Erythroblast (primary cell): ENCODE measurements at regions not wholly inside any gene's neighbourhood (a gene's known extent, or its start where the extent isn't known, plus 50 kb on each side); places are given as distances from the start of the nearest gene placed in this dataset.
"Not testable (repeated sequence)": the region's sequence is repeated elsewhere in the genome, so short reads cannot be mapped to it uniquely, and the experiment has no call there.

Source experiments
- DNase-seq, 2 experiments: peaks; one replicate each; lab custom pipeline; 2025; lab: John Stamatoyannopoulos, UW
- GATA1 ChIP-seq: IDR thresholded peaks from 2 replicates; pipeline ENCODE4 v1.6.1; 2011; ENCODE audit warnings: low read depth, mild to moderate bottlenecking, control low read depth, low read length, moderate library complexity
- POLR2A ChIP-seq: IDR thresholded peaks from 2 replicates; pipeline ENCODE4 v1.6.1; 2011; ENCODE audit warnings: mild to moderate bottlenecking, low read length

DNA sequence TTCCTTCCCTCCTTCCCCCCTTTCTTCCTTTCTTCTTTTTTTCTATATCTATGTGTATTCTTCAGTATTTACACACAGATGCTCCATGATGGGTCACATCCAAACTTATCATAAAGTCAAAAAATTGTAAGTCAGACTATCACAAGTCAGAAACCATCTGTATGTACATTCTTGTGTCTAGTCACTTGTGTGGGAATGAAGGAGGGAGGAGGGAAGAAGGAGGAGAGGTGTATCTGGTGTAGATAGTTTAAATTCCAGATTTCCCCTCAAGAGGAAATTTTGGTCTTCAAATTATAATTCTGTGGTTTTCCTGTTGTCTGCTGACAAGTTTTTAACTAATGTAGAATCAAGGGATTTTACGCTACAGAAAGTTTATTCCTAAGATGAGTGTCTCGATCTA is 287.2 kb downstream of the ETV1 start:
- DNase-seq, result no peak
- TF ChIP-seq POLR2A, result no peak
- TF ChIP-seq GATA1, result no peak

DNA sequence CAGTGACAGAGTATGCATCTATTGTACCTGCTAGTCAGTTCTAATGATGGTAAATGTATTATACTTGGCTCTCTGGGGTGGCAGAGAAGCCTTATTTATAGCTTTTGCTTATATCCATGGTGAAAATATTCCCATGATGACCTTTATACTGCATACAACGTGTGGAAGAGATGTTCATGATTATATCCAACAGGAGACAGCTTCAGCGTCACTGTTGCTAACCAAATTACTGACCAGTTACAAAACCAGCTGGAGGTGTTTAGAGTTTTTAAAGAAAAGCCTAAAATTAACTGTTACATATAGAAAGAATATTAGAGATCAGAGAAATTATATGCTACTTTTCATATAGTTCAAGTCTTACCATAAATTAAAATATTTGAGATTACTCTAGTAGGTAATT is 280.8 kb downstream of the ETV1 start:
- no peak for DNase-seq
- TF ChIP-seq GATA1 (no peak), POLR2A (no peak)

DNA sequence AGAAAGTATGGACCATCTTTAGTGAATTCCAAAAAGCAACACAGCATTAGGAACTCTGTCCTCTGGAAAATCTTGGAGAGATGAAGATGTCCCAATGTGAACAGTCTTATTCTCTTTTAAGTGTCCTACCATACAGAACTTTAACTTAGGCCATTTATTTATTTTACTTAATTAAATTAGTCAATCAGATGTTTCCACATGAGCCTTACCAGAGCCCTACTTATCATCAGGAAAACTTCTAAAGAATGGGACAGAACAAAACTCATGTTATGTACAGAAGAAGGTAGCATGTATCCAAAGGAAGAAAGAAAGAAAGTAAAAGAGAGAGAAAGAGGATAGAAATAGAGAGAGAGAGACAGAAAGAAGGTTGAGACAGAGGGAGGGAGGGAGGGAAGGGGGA is 276.4 kb downstream of the ETV1 start:
- no peak for DNase-seq
- no peak for TF ChIP-seq GATA1
- TF ChIP-seq POLR2A, result no peak

DNA sequence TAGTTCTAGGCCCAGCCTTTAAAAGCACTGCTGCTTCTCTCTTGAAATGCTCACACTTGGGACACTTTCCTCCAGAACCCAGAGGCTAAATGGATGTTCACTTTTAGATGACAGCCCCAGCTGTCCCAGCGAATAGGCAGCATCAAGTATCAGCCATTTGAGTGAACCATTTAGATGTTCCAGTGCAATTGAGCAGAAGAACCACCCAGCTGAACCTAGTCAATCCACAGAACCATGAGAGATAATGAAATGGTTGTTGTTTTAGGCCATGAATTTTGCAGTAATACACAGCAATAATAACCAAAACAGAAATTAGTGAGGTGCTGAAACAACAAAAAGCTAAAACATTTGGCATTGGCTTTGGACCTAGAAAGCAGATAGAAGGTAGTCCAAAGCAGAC is 273.9 kb downstream of the ETV1 start:
- no peak for DNase-seq
- no peak for TF ChIP-seq GATA1
- TF ChIP-seq POLR2A, result no peak

DNA sequence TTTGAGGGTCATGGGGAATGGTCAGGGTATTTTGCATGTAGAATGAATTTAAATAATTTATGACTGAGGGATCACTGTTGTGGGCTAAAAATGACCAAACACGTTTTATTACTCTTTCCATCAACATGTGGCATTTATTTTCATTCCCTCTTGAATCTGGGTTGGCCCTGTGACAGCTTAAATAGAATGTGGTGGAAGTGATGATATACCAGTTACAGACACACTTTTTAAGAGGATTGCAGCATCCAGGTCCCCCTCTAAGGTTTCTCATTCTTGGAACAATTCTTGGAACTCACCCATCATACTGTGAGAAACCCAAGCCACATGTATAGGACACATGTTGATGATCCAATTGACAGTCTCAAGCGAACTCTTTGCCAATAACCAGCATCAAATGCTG is 272.4 kb downstream of the ETV1 start:
- no peak for DNase-seq
- no peak for TF ChIP-seq GATA1
- TF ChIP-seq POLR2A, result no peak

DNA sequence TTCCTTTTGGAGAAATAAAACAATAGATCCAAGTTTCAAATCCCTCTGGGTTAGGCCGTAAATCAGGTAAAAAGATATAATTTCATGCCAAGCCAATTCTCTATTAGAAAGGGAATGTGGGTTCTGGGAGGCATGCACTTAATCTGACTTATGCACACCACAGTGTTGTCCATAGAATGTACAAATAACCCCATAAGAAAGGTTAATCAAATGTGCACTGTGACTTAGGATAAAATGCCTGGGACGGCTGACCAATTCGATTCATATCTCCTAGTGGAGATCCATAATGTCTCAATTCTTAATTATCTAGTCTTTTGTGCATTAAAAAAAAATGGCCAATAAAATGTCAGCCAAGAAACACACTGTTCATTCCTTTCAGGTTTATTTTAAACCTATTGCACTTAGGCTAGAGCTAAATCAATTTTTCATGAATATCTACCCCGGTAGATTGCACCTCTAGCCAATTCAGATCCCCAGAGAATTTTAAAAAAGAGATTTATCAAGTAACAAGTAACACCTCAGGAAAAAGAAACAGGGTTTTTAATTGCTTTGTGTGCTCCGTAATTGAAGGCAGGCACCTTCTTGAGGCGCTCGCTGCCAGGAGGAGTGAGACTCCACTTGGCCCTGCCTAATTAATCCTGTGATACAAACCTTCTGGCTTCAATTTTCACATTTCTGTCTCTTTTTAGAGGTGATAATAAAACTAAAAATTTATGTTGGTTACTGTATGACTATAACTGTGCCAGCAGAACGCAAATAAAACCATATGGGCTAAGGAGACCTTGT is 265.1 kb downstream of the ETV1 start:
- no peak for DNase-seq
- TF ChIP-seq POLR2A (no peak), GATA1 (no peak)

DNA sequence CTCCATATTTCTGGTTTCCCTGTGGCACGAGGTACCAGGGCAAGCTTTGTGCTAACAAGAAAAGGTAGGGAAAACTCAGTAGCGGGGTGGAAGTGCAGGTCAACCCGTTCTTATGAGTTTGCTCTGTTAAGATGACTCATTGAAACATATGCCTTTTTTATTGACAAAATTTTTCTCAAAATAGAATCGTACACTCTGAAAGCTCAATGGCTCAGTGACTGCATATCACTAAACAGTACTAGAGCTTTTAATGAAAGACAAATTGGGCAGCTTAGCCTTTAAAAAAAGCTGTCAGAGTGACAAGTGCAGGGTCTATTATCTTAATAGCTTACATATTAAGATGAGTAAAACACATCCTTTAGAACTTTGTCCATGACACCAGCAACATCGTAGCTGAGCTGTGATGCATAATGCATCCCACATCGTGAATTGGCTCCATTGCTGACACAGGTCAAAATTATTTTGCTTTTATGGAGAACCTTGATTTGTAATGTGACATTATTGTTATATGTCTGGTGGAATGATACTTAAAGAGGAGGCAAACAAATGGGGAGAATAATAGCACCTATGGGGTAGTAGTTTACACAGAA is 264.4 kb downstream of the ETV1 start:
- TF ChIP-seq POLR2A (no peak), GATA1 (no peak)
- DNase-seq, result no peak

DNA sequence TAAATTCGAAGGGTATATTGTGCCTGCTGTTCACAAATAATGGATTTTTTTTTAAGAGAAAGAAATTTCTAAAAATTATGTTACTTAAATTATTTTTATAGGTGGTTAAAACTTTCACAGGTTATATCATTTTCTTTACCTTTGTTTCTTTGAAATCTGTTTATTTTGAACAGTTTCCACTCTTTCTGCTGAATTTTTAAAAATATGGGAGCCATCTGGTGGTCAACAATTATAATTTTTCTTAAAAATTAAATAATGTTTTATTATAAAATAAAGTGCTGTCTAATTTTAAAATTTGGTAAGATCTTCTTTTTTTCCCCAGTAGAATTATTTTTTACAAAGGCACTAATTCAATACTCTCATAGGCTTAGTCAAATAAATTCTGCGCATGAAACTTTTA is 263.9 kb downstream of the ETV1 start:
- no peak for TF ChIP-seq POLR2A
- TF ChIP-seq GATA1, result no peak
- no peak for DNase-seq

DNA sequence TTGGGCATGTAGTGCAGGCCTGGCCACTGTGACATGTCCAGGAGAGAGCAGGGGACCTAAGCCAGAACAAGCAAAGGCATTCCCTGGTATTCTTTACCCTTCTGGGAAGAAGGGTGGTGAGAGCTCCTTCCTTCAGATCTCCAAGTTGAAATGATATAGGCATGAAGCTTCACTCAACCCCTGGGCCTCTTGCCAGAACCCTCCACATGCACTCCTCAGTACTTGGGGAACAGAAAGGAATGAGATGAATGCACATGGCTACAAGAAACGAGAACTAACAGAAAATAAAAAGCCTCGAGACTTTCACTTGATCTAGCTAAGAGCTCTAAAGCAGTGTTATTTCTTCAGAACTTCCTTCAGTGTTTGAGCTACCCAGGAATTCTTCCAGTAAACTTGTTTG is 262.2 kb downstream of the ETV1 start:
- TF ChIP-seq GATA1, result no peak
- TF ChIP-seq POLR2A, result no peak
- no peak for DNase-seq

DNA sequence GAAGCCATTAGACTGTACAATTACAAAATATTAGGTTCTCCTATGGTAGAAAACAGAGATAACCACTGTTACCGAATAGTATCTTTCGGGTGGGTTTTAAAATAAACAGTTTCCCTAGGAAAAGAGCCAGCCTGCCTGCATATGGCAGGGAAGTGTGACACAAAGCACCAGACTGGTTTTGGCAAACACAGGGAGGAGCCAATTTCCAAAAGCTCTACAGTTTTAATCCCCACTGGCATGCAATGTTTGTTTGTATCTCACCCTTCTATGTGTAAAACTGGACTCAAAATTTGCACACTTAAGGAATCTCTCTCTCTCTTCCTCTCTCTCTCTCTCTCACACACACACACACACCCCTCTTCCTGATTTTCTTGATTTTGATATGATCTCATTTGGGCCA is 261.7 kb downstream of the ETV1 start:
- no peak for DNase-seq
- TF ChIP-seq POLR2A (no peak), GATA1 (no peak)

DNA sequence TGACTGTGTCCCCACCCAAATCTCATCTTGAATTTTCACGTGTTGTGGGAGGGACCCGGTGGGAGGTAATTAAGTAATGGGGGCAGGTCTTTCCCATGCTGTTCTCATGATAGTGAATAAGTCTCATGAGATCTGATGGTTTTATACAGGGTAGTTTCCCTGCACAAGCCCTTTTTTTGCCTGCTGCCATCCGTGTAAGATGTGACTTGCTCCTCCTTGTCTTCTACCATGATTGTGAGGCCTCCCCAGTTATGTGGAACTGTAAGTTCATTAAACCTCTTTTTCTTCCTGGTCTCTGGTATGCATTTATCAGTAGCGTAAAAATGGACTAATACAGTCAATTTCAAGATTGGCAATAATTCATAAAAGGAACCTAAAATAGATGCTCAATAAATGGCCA is 261.0 kb downstream of the ETV1 start:
- not testable (repeated sequence) for DNase-seq

DNA sequence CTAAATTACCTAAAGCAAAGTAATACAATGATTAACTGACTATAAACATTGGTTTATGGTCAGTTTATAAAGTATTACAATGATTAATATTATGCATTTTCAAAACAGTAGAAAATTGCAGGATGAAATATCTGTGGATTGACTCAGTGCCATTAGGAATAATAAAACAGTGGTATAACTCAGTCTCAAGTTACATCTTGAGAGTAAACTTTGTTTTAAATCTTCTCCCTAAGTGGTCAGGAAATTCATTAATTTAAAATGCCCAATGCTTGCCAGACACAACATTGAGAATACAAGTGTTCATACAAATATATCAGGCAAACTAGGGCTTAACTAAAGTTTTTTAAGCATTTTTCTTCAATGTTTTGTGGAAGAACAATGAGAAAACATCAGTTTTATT is 257.8 kb downstream of the ETV1 start:
- TF ChIP-seq GATA1 (no peak), POLR2A (no peak)
- no peak for DNase-seq

DNA sequence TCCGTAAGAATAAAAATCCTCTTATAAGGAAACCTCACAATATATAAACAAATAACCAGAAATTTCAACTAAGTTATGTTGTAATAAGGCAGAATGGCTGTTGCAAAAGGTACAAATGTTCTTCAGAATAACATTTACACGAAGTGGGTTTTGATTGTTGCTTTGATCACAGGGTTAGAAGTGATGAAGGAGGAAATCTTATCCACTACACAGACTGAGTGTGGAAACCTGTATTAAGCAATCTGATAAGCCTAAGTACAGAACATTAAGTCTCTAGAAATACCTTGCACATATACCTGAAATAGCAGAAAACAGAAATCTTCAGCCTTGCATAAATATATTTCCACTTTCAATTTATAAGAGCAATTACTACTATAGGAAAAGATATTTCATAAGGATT is 251.9 kb downstream of the ETV1 start:
- DNase-seq, result no peak
- TF ChIP-seq GATA1, result no peak
- no peak for TF ChIP-seq POLR2A

DNA sequence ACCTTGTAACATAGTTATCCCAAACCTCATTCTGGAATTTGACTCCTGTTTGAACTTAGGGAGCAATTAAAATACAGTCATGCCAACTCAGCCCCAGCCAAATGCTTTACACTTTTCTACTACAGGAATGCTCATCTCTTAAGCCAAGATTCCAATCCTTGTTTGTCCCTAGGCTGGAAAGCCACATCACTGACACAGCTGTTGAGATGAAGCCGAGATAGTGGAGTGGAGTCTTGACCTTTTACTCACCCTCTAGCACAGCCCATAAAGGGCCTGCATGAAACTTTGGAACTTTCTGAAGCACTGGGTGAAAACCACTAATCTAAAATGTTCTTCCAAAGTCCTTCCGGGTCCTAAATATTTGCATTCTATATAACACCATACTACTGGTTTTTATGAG is 247.3 kb downstream of the ETV1 start:
- no peak for DNase-seq
- TF ChIP-seq POLR2A, result no peak
- TF ChIP-seq GATA1, result no peak

DNA sequence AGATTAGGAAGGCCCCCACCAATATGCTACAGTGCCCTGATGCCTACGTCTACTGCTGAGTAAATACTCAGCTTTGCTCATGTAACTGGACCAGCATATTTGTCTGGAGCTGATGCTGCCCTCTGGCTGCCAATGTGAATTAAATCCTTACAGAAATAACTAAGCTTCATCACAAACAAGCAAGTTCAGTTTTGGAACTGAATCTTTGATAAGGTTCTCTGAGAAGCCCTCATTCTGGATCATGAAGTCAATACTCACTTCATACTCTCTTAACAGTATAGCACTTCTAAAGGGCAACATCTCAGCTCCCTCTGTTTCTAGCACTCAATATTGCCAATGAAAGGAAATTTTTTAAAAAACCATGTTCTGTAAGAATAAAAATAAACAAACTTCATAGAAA is 246.7 kb downstream of the ETV1 start:
- no peak for TF ChIP-seq POLR2A
- no peak for TF ChIP-seq GATA1
- DNase-seq, result peak; percentile 10 to 39

DNA sequence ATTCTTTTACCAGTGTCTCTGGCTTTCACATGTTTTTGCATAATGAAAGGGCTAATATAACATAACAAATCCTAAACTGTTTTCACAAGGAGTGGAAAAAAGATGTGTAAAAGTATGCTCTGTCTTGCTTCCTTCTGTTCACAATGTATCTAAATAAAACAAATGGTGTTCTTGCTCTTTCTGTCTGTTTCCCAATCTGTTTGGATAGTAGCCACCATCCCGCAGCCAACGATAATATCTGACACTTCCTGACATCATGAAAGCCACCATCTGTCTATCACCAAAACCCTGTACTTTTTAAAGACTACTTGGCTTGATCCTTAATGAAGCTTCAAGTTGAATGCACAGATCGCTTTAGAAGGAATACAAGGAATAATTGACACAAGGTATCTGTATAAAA is 246.2 kb downstream of the ETV1 start:
- DNase-seq, result no peak
- TF ChIP-seq GATA1, result no peak
- TF ChIP-seq POLR2A, result no peak

DNA sequence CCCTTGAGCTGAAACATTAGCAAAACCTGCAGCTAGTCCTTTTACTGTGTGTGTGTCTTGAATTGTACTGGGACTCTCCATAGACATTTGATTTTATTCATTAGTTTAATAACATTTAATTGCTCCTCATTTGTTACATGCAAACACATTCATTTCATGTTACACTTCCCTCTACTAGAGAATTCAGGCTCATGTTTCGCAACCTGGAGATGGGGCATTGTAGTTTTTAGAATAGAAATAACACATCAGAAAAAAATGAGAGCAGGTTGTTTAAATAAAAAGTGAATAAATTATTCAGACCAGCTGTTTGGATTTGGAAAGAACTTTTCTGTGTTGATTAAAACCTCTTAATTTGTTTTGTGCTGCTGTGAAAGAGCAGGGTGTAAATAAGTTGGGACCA is 243.9 kb downstream of the ETV1 start:
- no peak for DNase-seq
- TF ChIP-seq POLR2A (no peak), GATA1 (no peak)
